ENCODE measurements at regions not wholly inside any gene's neighbourhood (a gene's known extent, or its start where the extent isn't known, plus 50 kb on each side); places are given as distances from the start of the nearest gene placed in this dataset.

DNA sequence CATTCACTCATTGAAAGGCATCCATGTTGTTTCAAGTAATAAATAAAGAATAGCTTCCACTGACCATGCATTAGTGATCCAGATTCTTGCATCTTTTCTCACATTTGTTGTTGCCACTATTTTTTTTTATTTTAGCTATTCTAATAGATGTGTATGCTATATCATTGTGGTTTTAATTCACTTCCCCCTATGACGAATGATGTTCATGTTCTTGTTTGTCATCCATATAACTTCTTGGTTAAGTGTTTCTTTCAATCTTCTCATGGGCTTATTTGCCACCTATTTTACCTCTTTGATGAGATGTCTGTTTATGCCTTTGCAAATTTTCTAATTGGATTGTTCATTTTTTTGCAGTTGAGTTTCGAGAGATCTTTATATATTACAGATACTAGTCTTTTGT lies 681.2 kb downstream of the HDGFL1 start:
- no peak for TF ChIP-seq POLR2A (IDR thresholded peaks at IDR 0.05)
- no peak for TF ChIP-seq POLR2AphosphoS5 (IDR thresholded peaks at IDR 0.05)
- TF ChIP-seq, protein P1, sequence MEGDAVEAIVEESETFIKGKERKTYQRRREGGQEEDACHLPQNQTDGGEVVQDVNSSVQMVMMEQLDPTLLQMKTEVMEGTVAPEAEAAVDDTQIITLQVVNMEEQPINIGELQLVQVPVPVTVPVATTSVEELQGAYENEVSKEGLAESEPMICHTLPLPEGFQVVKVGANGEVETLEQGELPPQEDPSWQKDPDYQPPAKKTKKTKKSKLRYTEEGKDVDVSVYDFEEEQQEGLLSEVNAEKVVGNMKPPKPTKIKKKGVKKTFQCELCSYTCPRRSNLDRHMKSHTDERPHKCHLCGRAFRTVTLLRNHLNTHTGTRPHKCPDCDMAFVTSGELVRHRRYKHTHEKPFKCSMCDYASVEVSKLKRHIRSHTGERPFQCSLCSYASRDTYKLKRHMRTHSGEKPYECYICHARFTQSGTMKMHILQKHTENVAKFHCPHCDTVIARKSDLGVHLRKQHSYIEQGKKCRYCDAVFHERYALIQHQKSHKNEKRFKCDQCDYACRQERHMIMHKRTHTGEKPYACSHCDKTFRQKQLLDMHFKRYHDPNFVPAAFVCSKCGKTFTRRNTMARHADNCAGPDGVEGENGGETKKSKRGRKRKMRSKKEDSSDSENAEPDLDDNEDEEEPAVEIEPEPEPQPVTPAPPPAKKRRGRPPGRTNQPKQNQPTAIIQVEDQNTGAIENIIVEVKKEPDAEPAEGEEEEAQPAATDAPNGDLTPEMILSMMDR (IDR thresholded peaks at IDR 0.05): no peak

All from stomach (tissue), 4 donors.